Neuron (in vitro differentiated cells): ENCODE measurements at regions not wholly inside any gene's neighbourhood (a gene's known extent, or its start where the extent isn't known, plus 50 kb on each side); places are given as distances from the start of the nearest gene placed in this dataset.

Experiments used
- H2AFZ ChIP-seq: one replicate; pipeline ENCODE4 v1.6.1; 2013; ENCODE audit warnings: low read depth, mild to moderate bottlenecking, inconsistent platforms, low read length, moderate library complexity
- H3K27me3 ChIP-seq: one replicate; pipeline ENCODE4 v1.6.1; 2013; ENCODE audit warnings: low read length; ENCODE audit not compliant: insufficient read depth
- H3K36me3 ChIP-seq: one replicate; pipeline ENCODE4 v1.6.1; 2013; ENCODE audit warnings: low read length; ENCODE audit not compliant: insufficient read depth
- H3K4me1 ChIP-seq: one replicate; pipeline ENCODE4 v1.6.1; 2013; ENCODE audit warnings: low read length; ENCODE audit not compliant: insufficient read depth
- H3K4me3 ChIP-seq: 2 replicates; pipeline ENCODE4 v1.5.1; 2013; ENCODE audit warnings: mild to moderate bottlenecking, low read length, moderate library complexity
- H3K9me3 ChIP-seq: one replicate; pipeline ENCODE4 v1.6.1; 2013; ENCODE audit warnings: low read length

DNA sequence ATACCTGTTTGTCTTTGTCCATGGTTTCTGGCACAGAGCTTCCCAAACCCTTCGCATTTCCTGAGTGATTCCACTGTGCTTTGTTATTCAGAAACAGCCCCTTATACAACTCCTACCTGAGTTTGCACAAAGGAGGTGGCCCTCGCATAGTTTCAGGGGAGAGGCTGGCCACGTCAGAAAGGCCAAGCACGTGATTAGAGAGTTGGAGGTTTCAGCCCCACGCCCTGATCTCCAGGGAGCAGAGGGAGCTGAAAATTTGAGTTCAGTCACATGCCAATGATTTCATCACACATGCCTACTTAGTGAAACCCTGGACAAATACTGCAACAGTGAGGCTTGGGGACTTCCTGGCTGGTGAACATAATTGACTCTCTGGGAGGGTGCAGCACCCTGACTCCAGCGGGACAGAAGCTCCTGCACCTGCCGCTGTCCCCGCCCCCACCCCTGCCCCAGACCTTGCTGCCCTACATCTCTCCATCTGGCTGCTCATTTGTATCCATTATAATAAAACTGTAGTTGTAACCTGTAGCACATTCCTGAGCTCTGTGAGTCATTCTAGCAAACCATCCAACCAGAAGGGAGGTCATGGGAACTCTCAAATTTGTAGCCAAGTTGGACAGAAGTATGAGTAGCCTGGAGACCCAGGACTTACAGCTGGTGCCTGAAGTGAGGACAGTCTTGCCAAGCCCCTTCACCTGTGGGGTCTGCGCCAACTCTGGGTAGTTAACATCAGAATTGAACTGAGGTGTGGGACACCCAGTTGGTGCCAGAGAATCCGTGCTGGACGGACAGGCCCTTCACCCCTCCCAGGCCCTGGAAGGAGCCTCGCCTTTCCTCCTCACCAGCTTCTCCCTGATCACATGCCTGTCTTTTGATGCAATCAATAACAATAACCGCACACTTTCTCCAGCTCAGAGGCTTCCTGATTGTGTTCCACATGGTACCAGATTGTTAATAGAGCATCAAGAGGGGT lies 224.3 kb downstream of the ANAPC1 start:
- H3K4me1 ChIP-seq: peaks cover 8% of the 10 kb centered on the region
- no peaks in the 10 kb centered on the region for H3K9me3 ChIP-seq
- H3K4me3 ChIP-seq: no peak overlapping the region
- no peak overlapping the region for H2AFZ ChIP-seq
- H3K27me3 ChIP-seq: no peaks in the 10 kb centered on the region
- H3K36me3 ChIP-seq: no peaks in the 10 kb centered on the region

DNA sequence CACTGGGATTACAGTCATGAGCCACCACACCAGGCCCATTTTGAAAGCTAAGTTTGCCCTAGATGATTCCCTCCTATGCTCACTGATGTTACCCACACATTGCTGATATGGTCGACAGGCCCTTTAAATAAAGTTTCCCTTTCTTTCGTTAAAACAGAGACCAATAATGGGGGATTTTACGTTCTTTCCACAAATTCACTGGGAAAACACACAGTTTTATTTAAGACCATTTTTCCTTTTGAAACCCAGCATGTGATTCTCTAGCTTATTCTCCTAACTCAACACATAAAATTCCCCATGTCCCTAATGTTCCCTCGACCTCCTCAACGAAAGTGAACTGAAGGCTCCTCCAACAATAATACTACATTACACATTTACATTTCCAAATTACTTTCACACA lies 223.2 kb downstream of the ANAPC1 start:
- Histone ChIP-seq H3K27me3 (no peaks in the 10 kb centered on the region), H3K36me3 (no peaks in the 10 kb centered on the region), H3K9me3 (no peaks in the 10 kb centered on the region), H2AFZ (no peak overlapping the region), H3K4me1 (peaks cover 8% of the 10 kb centered on the region), H3K4me3 (no peak overlapping the region)

DNA sequence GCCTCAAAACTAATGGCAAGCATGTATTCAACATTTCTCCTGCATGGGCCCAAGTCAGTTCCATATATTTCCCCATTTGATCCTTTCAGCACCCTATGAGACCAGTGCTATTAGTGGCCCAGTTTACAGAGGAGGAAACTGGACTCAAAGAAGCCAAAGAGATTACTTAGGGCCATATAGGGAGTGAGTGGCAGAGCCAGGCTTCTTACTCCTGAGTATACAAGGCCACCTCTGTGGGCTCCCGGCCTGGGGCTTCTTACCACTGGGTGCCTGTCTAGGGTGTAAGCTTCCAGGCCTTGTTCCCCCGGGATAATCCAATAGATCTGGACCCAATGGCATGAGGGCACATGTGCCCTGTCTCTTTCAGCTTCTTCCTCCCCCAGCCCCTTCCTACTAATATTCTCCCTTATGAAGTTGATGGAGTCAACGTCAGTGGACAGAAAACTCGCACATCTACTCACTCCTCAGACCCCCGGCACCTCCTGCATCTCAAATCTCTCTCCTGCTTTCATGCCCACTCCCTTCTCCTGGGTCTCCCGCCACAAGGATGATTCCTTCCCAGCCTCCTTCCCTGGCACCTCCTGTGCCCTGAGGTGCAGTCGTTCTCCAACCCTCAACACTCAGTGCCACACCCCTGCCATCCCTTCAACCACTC lies 222.6 kb downstream of the ANAPC1 start:
- H2AFZ ChIP-seq: no peak overlapping the region
- H3K4me1 ChIP-seq: peaks cover 8% of the 10 kb centered on the region
- H3K9me3 ChIP-seq: no peaks in the 10 kb centered on the region
- no peaks in the 10 kb centered on the region for H3K36me3 ChIP-seq
- H3K4me3 ChIP-seq: no peak overlapping the region
- H3K27me3 ChIP-seq: no peaks in the 10 kb centered on the region

DNA sequence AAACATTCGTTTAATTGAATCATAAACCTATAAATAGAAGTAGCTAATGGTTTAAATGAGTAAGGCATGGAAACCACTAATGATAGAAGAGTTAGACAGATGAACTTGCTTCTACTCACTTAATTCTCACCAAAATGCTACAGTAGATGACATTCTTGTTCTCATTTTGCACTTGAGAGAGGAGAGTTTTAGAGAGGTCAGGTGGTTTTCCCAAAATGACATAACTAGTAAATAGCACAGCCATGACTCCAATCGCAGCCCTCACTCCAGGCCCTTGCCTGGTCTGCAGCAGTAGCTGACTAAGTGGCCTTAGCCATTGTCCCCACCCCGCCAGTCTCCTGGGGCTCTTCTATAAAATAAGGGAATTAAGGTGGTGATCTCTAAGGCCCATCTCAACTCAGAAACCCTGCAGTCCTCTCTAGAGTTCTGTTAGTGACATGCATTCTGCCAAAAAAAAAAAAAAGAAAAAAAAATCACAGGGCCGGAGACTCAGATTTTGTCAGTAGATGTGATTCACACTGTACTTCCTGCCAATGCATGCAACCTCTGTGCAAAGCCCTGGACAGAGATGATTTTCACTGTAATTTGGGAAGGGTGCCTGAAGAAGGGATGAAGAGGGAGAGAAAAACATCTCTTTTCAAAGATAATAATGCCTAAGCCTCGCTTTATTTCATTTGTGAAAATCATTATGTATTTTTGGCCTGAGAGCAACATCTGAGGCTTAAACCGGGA lies 221.8 kb downstream of the ANAPC1 start:
- Histone ChIP-seq H2AFZ (no peak overlapping the region), H3K9me3 (no peaks in the 10 kb centered on the region), H3K36me3 (no peaks in the 10 kb centered on the region), H3K27me3 (no peaks in the 10 kb centered on the region), H3K4me1 (peaks cover 8% of the 10 kb centered on the region), H3K4me3 (no peak overlapping the region)

DNA sequence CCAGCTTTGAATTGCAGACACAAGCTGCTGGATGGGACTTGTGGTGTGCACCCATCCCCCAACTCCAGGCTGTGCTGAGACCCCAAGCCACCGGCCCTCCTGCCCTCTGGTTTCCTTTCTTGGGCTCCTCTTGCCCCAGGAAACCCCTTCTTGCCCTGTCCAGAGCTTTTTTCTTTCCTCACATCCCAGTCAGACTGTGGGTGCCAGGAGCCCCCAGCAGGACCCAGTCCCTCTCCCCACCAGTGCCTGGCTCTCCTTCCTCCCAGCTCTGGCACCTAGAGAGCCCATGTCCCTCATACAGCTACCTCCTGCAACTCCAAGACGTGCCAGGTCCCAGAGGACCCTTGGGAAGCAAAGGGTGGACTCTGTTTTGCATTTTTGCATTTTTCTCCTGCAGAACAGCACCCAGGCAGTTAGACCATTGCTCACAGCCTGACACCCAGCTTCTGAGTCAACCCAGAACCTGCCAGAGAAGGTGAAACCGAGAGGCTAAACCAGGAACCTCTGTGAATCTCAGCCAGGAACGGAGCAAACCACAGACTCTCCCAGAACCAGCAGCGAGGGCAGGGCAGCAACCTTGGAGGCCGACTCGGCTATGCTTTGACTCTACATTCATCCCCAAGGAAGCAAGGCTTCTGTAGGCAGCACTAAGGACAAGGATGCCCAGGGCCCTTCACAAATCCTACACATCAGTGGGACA lies 221.1 kb downstream of the ANAPC1 start:
- peaks cover 5% of the 10 kb centered on the region for H3K9me3 ChIP-seq
- no peak overlapping the region for H3K4me3 ChIP-seq
- no peaks in the 10 kb centered on the region for H3K27me3 ChIP-seq
- peaks cover 8% of the 10 kb centered on the region for H3K4me1 ChIP-seq
- H3K36me3 ChIP-seq: no peaks in the 10 kb centered on the region
- H2AFZ ChIP-seq: no peak overlapping the region

DNA sequence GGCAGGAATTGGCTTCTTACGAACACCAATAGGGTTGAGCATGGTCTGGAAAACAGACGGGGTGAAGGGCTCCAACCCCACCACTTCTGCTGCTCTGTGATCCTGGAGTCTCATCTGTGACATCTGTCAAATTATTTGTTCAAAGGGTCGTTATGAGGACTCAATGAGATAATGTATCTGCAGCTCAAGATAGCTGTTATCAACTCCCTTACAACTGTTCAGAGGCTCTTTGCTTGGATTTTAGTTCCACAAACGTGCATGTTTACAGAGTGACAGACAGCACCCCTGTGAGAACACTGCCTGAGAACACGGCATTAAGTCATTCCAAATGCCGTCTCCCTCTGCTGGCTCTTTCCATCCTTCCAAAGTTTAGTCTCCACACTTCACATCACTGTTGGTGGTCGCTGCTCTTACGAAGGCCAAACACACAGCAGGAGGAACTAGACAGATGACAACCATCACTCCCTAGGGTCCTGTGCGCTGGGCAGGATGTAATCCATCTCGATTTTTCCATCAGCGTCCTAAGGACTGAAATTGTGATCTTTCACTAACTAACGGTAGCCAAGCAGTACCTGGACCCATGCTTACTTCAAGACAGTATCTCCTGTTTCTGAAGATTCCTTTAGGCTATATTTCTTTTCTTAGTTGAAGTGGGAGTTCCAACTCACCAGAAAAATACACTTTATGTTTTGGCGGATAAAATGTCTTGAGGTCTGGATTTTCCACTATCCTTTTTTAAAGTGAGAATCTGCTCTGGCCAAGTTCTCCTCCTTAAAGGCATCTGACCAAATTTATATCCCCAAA lies 220.3 kb downstream of the ANAPC1 start:
- H3K36me3 ChIP-seq: no peaks in the 10 kb centered on the region
- no peaks in the 10 kb centered on the region for H3K27me3 ChIP-seq
- H2AFZ ChIP-seq: no peak overlapping the region
- no peak overlapping the region for H3K4me3 ChIP-seq
- peaks cover 9% of the 10 kb centered on the region for H3K9me3 ChIP-seq
- peaks cover 8% of the 10 kb centered on the region for H3K4me1 ChIP-seq

DNA sequence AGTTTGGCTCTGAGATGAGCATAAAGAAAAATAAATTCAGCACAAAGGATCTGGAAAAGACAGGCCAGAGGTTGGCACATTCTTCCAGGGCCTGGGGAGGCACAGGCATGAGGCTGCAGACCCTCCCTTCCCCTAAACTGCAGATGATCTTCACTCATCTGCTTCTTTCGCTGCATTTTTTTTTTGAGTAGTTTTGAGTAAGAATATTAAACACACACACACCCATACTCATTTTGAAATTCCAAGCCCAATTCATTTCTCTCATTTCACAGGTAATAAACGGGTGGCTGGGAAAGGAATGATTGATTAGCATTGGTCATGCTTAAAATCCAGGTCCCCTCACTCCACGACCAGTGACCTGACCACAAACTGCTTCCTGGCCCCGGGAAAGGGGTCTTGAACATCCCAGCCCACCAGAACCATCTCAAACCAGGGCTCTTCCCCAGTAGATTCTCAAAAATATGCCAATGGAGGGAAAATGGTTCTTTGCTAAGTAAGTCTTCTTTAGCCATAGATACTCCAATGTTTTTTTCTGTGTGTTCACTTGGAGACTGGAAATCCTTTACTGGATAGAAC lies 219.6 kb downstream of the ANAPC1 start:
- Histone ChIP-seq H3K27me3 (no peaks in the 10 kb centered on the region), H3K4me1 (peaks cover 6% of the 10 kb centered on the region), H2AFZ (no peak overlapping the region), H3K36me3 (no peaks in the 10 kb centered on the region), H3K4me3 (no peak overlapping the region), H3K9me3 (peaks cover 13% of the 10 kb centered on the region)

DNA sequence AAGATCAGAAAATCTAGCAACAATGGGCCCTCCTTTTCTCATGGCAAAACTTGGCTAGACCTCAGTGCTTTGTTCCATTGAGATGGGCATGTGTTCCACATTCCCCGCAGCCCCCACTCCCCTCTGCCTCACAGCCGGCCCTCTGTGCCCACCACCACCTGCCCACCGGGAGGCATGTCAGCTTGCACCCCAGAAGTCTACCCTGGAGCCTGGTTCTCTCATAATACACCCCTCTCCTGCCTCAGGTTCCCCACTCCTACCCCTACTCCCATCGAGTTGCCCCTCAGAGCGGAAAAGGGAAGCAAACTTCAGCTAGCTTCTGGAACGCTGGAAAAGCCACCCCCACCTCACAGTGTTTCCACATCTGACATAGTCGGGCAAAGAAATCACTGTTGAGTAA lies 219.0 kb downstream of the ANAPC1 start:
- H3K4me1 ChIP-seq: peaks cover 2% of the 10 kb centered on the region
- H3K36me3 ChIP-seq: no peaks in the 10 kb centered on the region
- no peak overlapping the region for H2AFZ ChIP-seq
- no peaks in the 10 kb centered on the region for H3K27me3 ChIP-seq
- H3K4me3 ChIP-seq: no peak overlapping the region
- peaks cover 13% of the 10 kb centered on the region for H3K9me3 ChIP-seq

DNA sequence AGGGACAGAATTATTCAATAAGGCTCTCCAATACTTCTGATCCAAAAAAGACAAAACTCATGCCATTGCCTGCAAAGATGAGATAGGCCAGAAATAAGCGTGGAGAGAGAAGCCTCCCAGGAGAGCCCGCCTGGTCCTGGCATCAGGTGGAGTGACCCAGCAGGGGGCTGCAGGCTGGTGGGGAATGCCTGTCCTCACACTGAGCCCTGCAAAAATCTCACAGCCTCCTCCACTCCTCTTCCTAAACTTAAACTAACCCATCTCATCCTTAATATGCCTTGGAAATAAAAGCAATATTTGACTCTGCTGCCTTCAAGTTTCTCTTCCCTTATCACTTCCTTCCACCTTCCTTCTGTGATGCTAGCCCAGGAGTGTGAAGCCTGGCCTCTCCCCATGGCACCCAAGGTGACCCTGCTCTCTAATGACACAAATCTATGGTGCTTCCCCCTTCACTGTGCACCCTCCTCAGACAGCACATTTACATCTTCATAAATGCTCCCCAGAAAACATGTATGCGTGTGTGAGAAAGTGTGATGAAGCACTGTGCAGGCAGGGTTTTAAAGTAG lies 218.4 kb downstream of the ANAPC1 start:
- H2AFZ ChIP-seq: no peak overlapping the region
- no peaks in the 10 kb centered on the region for H3K4me1 ChIP-seq
- H3K36me3 ChIP-seq: no peaks in the 10 kb centered on the region
- peaks cover 13% of the 10 kb centered on the region for H3K9me3 ChIP-seq
- H3K4me3 ChIP-seq: no peak overlapping the region
- H3K27me3 ChIP-seq: no peaks in the 10 kb centered on the region

DNA sequence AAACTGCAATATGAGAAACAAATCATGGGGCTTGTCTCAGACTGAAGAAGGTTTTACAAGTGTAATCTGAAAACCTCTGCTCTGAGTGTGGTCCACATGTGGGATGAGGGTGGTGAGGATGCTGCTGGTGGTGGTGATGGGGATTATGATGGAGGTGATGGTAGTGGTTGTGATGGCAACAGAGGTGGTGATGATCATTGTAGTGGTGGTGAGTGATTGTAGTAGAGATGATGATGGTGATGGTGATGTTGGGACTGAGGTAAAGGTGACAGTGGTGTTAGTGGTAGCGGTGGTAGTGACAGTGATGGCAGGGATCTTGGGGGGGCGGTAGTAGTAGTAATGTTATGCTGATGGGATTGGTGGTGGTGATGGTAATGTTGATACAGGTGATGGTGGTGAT lies 217.8 kb downstream of the ANAPC1 start:
- peaks cover 5% of the 10 kb centered on the region for H3K4me1 ChIP-seq
- H3K36me3 ChIP-seq: no peaks in the 10 kb centered on the region
- H3K9me3 ChIP-seq: peaks cover 13% of the 10 kb centered on the region
- no peak overlapping the region for H2AFZ ChIP-seq
- H3K4me3 ChIP-seq: no peak overlapping the region
- no peaks in the 10 kb centered on the region for H3K27me3 ChIP-seq

DNA sequence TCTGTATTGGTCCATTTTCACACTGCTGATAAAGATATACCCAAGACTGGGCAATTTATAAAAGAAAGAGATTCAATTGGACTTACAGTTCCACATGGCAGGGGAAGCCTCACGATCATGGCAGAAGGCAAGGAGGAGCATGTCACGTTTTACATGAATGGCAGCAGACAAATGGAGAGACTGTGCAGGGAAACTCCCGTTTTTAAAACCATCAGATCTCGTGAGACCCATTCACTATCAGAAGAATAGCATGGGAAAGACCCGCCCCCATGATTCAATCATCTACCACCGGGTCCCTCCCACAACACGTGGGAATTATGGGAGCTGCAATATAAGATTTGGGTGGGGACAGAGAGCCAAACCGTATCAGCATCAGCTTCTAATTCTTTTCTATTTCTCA lies 217.0 kb downstream of the ANAPC1 start:
- no peak overlapping the region for H3K4me3 ChIP-seq
- peaks cover 13% of the 10 kb centered on the region for H3K9me3 ChIP-seq
- H2AFZ ChIP-seq: no peak overlapping the region
- H3K27me3 ChIP-seq: no peaks in the 10 kb centered on the region
- peaks cover 12% of the 10 kb centered on the region for H3K4me1 ChIP-seq
- no peaks in the 10 kb centered on the region for H3K36me3 ChIP-seq
